T-helper 22 cell (primary cell): ENCODE measurements at regions not wholly inside any gene's neighbourhood (a gene's known extent, or its start where the extent isn't known, plus 50 kb on each side); places are given as distances from the start of the nearest gene placed in this dataset.
A peak's percentile ranks its signal among the peaks of the same experiment; 100 is the strongest.

ENCODE experiments used
- DNase-seq: peaks from one replicate; pipeline ENCODE4 v3.0.0-alpha.2; 2020; ENCODE audit warnings: low read depth

- DNase-seq, result no peak
Measured at GRCh38 chr12:75836533-75836932, 195.0 kb downstream of the PHLDA1 start.

GRCh38 chr12:75834591-75834990, 197.0 kb downstream of the PHLDA1 start:
- no peak for DNase-seq

DNA sequence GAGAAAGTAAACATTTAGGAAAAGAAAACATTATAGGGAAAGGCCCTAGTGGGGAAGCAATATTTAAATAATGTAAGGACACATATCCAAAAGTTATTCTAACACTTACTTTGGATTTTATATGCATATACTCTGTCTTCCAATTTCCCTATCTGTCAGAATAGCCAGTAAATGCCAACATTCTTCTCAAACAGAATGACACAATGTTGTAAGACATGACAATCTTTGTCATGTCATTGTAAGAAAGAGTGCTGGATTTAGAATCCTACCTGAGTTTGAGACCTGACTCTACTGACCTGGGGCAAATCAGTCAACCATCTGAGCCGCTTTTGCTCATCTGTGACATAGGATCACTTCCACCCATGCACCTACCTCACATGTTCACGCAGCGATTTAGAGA, 198.3 kb downstream of the PHLDA1 start:
- DNase-seq, result no peak

DNA sequence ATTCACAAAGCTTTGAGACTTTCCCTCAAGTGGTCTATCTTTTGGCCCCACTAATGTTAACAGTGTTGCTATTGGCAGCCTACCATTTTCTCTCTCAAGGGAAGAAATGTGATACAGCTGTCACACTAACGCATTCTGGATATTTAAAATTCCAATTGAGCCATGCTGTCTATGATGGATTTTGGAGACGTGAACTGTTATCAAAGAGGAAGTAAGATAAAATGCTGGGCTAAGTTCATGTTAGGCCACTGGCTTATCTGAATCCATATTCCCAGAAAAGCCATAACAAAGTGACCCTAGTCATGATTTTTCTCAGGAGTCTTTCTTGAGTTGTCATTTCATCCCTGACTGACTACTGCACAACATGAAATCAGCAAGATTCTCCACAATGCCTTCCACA, 200.2 kb downstream of the PHLDA1 start:
- DNase-seq, result no peak

- no peak for DNase-seq
Measured at GRCh38 chr12:75827061-75827460, 204.5 kb downstream of the PHLDA1 start.

- DNase-seq, result no peak
Measured at GRCh38 chr12:75825686-75826085, 205.9 kb downstream of the PHLDA1 start.

- no peak for DNase-seq
Measured at GRCh38 chr12:75823475-75823874, 208.1 kb downstream of the PHLDA1 start.

DNA sequence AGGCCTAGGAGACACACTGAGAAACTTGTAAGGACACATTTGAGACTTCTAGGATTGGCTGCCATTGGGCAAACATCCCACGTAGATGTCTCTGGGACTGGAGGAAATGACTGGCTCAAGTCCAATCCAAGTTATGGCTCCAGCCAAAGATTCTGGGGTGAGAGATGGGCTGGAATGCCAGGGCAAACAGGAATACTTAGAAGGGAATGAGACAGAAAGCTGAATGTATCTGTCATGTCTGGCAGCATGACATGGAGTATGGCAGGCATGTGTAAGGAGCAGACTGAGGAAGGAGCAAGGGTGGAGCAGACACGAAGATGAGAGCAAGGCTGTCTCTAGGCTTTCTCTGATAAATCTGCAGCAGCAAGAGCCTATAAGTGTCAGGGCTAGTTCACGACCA, 209.2 kb downstream of the PHLDA1 start:
- no peak for DNase-seq

- no peak for DNase-seq
Measured at GRCh38 chr12:75820848-75821578, 210.6 kb downstream of the PHLDA1 start.

GRCh38 chr12:75820071-75820470, 211.5 kb downstream of the PHLDA1 start:
- no peak for DNase-seq

DNA sequence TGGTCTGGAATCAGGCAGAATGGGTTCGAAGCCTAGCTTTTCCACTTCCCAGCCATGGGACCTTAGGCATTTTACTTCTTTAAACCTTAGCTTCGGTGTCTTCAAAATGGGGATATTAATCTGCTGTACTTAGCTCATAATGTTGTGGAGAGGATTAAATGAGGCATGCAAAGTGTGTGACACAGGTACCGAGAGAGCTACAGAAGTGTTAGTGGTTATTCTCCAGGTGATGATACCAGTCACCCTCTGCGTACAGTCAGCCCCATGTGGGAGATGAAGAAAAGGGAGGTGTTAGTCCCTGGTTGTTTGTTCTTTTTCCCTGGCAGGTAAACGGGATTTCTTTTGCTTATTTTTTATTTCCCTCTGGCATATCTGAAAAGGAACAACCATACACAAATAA, 212.1 kb downstream of the PHLDA1 start:
- DNase-seq, result no peak

GRCh38 chr12:75818863-75819262, 212.7 kb downstream of the PHLDA1 start:
- no peak for DNase-seq

GRCh38 chr12:75816897-75817296, 214.7 kb downstream of the PHLDA1 start:
- no peak for DNase-seq

- no peak for DNase-seq
Measured at GRCh38 chr12:75815756-75816155, 215.8 kb downstream of the PHLDA1 start.

DNA sequence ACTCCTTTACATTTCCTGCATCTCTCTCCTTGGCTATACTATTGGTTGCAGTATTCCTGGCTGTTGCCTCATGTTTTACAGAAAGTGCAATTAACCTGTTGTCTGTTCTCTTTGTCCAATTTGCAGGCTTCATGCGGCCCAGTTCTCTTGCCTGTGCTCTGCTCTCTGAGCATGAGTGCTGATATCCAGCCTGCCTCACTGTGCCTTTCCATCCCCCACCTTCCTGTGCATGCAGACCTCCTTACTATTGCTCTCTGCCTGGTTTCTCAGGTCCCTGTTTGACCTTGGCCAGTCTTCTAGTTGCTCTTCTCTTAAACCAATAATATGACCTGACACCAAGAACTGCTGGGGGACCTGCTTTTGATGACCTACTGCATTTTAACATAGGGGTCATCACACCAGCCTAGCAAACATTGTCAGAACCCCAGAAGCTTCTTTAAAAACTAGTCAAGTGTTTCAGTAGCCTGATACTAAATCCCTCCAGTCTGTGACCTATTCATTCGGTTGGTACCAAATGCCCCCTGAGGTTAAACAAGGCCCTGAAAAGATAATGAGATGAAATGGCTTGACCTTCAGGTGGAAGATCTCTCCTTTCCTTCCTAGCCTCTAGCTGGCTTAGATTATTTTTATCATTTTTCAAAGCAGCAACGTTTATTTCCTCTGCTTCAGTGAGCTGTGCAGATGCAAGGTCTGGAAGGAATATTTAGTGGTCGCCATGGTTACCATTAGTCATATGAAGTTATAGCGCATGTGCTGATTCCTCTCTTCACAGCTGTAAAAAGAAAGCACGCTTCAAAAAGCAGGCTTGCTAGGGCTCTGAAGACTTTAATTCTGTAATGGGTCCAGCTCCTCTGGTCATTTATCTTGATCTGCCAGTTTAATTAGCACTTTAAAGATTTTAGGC, 216.5 kb downstream of the PHLDA1 start:
- peak; percentile 32 for DNase-seq

DNA sequence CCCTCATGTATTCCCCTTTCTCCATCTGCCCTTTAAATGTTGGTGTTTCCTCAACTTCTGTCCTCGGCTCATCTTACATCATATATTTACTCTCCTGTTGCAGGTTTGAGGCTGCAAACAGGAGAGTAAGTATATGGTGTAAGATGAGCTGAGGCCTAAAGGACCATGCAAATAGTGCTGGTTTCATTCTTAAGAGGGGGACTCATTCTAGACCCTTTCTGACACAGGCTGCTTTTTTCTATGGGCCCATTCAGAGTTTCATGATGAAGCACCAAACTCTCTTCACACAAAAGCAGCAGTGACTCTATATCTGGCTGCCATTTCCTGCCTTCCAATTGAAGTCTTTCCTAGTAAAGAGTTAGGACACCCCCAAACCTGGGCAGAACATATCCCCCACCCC, 218.5 kb downstream of the PHLDA1 start:
- no peak for DNase-seq

DNA sequence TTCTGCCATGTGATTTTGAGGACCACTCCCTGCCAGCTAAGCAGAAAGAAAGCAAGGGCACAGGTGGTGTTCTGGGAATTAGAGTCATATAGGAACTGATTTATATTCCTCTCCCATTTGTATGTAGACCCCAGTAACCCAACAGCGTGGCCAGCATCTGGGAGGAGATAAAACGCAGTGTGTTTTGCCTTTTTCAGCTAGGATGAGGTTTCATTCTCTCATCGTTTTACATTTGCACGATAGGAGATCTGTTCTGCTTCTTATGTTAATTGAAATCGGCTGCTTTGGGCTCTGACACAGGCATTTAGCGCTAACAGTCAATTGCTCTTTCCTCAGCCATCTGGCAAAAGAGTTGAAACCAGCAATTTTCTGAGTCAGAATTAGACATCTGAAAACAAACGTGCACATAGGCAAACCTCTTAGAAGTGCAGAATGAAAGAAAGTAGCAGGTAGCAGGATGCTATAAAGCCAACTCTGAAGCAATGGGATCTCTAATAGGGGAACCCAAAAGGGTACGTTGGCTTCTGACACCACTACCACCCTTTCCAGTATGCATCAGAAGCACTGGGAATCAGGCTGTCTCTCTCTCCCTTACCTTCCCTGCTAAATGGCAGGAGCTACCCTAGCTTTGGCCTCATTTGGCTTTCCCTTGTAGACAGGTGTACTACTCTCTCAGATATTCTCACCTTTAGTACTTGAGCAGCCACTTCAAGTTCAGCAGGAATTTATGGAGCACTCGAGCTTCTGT, 219.1 kb downstream of the PHLDA1 start:
- DNase-seq, result no peak

DNA sequence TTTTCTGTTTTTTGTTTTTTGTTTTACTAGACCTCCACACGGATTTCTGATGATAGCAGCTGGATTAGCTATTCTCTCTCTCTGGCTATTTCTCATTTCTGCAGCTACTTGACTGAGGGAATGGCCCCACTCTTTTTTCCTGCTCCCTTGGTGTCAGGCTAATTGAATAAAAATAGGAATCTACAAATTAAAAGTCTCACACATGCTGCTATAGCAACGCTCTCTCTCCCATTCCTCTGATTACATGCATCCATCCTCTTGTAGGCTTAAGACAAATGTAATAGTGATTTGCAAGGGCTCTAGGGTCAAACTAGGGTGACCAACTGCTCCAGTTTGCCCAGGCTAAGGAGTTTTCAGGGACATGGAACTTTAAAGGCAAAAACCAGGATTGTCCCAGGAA, 221.8 kb downstream of the PHLDA1 start:
- no peak for DNase-seq

DNA sequence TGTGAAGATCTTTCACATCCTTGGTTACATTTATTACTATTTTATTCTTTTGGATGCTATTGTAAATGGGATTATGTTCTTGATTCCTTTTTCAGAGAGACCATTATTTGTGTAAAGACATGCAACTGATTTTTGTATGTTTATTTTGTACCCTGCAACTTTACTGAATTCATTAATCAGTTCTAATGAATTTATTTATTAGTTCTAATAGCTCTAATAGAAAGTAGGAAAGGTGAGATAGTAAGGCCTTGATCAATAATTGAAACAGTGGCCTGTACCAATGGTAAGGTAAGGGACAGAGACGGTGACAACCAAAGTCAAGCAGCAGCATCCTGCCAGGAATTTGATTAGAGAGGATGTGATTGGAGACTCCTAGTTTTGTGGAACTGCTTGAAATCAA, 224.1 kb downstream of the PHLDA1 start:
- DNase-seq, result no peak

- no peak for DNase-seq
Measured at GRCh38 chr12:75805905-75806304, 225.7 kb downstream of the PHLDA1 start.

DNA sequence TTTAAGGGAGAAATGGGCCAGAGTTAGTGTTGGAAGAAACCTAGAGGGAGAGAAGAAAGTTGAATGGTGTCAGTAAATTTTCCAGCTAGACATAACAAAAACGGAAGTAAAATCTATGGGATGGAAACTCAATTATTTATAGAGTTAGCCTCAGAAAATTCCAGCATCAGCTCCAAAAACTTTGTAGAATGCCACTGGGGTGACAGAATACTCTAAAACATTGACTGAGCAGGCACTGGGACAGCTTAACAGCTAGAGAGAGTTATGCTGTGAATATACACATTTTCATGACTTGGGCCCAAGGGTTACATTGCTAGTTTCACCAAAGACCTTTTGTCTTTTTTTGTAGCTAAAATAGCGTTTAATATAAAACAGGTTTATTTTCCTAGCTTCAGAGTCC, 226.3 kb downstream of the PHLDA1 start:
- no peak for DNase-seq

GRCh38 chr12:75798136-75798926, 233.2 kb downstream of the PHLDA1 start:
- DNase-seq, result no peak
